ENCODE measurements at regions not wholly inside any gene's neighbourhood (a gene's known extent, or its start where the extent isn't known, plus 50 kb on each side); places are given as distances from the start of the nearest gene placed in this dataset.

- TF ChIP-seq GATA2 (CRISPR knock-in tag; IDR thresholded peaks at IDR 0.05) (no peak), EZH2phosphoT487 (IDR thresholded peaks at IDR 0.05; ENCODE audit: borderline replicate concordance, low read depth) (no peak), NRF1 (IDR thresholded peaks at IDR 0.05; ENCODE audit: low read depth, low read length) (no peak), USF1 (IDR thresholded peaks at IDR 0.05; ENCODE audit: borderline replicate concordance, low read depth) (no peak), FOSL2 (IDR thresholded peaks at IDR 0.05; ENCODE audit: borderline replicate concordance, low read depth) (no peak), TEAD4 (IDR thresholded peaks at IDR 0.05; ENCODE audit: borderline replicate concordance, insufficient read depth) (no peak)
Observed at GRCh38 chr2:160672211-160672610, 178.6 kb upstream of the RBMS1 start (continued).

GRCh38 chr2:160674146-160674750 lies 180.6 kb upstream of the RBMS1 start:
- 87% methylated on average over 2 of the region's 2 CpGs for WGBS (ENCODE audit: low lambda C conversion rate)
- Histone ChIP-seq H3K9me2 (no peaks in the 10 kb centered on the region), H3K9ac (no peak overlapping the region), H3K4me1 (ENCODE audit: control insufficient read depth in 1 of 2, insufficient read depth in 2 of 2, low read depth in 1 of 2, low read length in 1 of 2) (no peaks in the 10 kb centered on the region), H3K27me3 (ENCODE audit: insufficient read depth) (no peaks in the 10 kb centered on the region), H3F3A (replicated peaks; ENCODE audit: insufficient read depth) (no peaks in the 10 kb centered on the region), H2AFZ (ENCODE audit: low read depth) (no peak overlapping the region), H3K36me3 (replicated peaks in 1 of 2; ENCODE audit: control insufficient read depth in 1 of 2, insufficient read depth in 2 of 2, low read length in 1 of 2) (no peaks in the 10 kb centered on the region), H3K4me3 (ENCODE audit: low read depth in 2 of 2, low read length in 1 of 2) (no peak overlapping the region), H3K4me2 (no peak overlapping the region), H4K20me1 (ENCODE audit: insufficient read depth) (no peaks in the 10 kb centered on the region), H3K79me2 (ENCODE audit: insufficient read depth) (no peaks in the 10 kb centered on the region), H3K9me3 (no peaks in the 10 kb centered on the region), H3K27ac (ENCODE audit: low read depth in 2 of 2, low read length in 1 of 2) (no peak overlapping the region)
- TF ChIP-seq IRF3 (IDR thresholded peaks at IDR 0.05; ENCODE audit: low read depth, low read length) (no peak), RXRA (IDR thresholded peaks at IDR 0.05; ENCODE audit: borderline replicate concordance, low read depth) (no peak), USF1 (IDR thresholded peaks at IDR 0.05; ENCODE audit: borderline replicate concordance, low read depth) (no peak), CHD2 (IDR thresholded peaks at IDR 0.05; ENCODE audit: low read length, partially characterized antibody) (no peak), RCOR1 (IDR thresholded peaks at IDR 0.05; ENCODE audit: low read length) (no peak), YY1 (IDR thresholded peaks at IDR 0.05; ENCODE audit: low read depth) (no peak), FOSL2 (IDR thresholded peaks at IDR 0.05; ENCODE audit: borderline replicate concordance, low read depth) (no peak), ELF1 (IDR thresholded peaks at IDR 0.05) (no peak), FOXM1 (IDR thresholded peaks at IDR 0.05; ENCODE audit: low read depth) (no peak), MEF2A (IDR thresholded peaks at IDR 0.05; ENCODE audit: borderline replicate concordance, low read depth) (no peak), GATA2 (CRISPR knock-in tag; IDR thresholded peaks at IDR 0.05) (no peak), USF2 (IDR thresholded peaks at IDR 0.05; ENCODE audit: borderline replicate concordance, low read depth, low read length) (no peak), JUND (IDR thresholded peaks at IDR 0.05) (no peak), RAD21 (IDR thresholded peaks at IDR 0.05; ENCODE audit: low read length) (no peak)
- ChIA-PET POLR2A (no interaction called here), CTCF (interaction anchor here (0.7 to 1.1 kb wide), 2 partner anchors 27 to 35 kb away, joined by 3 read pairs; no protein-coding TSS in a partner anchor)
- no peak for DNase-seq

All from SK-N-SH (cell line).